ENCODE measurements at regions not wholly inside any gene's neighbourhood (a gene's known extent, or its start where the extent isn't known, plus 50 kb on each side); places are given as distances from the start of the nearest gene placed in this dataset.
"Not testable (repeated sequence)": the region's sequence is repeated elsewhere in the genome, so short reads cannot be mapped to it uniquely, and the experiment has no call there.

DNA sequence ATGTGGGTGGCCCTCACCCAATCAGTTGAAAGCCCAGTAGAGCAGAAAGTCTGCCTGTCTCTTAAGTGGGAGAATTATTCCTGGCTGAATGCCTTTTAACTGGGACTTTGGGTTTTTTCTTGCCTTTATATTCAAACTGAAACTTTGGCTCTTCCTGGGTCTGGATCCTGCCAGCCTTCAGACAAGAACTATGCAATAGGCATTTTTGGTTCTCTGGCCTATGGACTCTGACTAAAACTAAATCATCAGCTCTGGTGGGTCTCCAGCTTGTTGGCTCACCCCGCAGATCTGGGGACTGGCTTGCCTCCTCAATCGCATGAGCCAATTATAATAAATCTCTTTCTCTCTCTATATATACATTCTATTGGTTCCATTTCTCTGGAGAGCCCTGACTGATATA is 173.0 kb upstream of the IGF1 start:
- DNase-seq, result no peak

DNA sequence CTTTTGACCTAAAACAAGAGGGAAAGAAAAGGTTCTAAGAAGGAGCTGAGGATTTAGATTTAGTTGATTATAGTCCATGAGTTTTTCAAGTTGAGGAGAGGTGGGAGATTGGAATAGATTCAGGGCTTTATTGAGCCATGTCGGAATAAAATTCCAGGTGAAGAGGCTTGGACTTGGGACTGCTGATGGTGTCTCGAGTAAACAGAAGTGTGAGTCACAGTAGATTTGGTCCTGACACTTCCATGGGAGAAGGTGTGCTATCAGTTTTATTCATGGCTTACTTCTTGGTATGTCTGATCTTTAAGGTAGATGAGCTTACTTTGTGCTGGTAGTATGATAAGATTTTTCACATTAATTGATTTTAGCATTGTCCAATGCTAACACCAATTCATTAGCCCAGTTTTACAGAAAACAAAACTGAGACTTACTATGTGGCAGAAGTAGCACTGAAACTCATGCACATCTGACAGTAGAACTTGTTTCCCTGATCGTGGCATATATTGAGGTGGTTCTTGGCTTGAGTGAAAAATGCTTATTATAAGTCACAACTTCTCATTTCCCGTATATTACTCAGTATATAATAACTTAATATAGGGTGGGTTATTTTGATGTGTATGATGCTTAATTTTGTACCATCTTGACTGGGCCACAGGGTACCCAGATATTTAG is 172.4 kb upstream of the IGF1 start:
- no peak for DNase-seq

DNA sequence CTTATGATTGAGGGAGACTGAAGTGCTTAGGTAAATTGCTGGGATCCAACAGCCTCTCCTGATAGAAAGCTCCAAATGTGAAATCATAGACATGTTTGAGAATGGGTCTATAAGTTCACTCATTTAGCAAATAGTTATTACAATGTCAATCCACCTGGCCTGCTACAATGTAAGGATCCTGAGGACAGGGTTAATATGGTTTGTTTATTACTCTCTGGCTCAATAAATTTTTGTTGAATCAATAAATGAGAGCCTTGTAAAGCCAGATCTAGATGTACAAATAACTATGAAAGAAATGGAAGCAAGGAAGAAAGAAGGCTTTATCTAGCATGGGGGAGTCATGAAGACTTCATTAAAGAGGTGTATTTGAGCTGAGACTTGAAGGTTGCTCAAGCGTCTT is 165.6 kb upstream of the IGF1 start:
- no peak for DNase-seq

DNA sequence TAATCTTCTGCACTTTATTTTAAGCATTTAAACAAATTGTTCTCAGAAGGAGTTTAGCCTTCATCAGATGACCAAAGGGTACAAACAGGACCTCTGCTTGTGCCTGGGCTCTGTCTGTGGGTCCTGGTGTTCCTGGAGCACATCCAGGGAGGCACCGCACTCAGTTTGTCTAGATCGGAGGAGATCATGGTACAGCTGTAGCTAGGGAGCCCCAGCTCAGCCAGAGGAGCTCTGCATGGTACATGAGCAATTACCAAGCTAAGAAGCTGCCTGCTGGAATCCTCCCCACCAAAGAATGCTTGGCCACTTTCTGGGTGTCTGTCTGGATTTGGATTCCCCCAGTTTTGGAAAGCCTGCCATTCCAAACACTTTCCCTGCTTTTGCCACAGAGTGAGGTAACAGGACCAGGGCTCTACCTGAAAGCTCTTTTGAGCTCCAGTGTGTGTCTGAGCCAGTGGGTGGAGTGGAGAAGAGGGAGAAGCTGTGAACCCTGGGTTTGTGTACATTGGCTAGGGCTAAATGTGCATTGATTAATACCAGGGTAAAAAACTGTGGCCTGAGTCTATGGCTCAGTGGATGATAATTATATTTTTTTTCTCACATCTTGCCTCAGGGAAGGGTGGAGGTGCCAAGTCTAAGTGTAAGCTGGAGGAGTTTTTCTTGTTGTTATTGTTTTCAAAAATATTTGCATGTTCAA is 163.7 kb upstream of the IGF1 start:
- no peak for DNase-seq

DNA sequence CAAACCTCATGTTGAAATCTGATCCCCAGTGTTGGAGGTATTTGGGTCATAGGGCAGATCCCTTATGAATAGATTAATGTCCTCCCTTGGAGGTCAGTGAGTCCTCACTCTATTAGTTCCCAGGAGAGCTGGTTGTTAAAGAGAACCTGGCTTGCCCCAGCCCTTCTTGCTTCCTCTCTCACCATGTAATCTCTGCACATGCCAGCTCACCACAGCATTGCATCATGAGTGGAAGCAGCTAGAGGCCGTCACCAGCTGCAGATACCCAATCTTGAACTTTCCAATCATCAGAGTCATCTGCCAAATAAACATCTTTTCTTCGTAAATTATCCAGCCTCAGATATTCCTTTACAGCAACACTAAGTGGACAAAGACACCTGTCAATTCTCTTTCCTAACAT is 161.8 kb upstream of the IGF1 start:
- DNase-seq, result no peak

DNA sequence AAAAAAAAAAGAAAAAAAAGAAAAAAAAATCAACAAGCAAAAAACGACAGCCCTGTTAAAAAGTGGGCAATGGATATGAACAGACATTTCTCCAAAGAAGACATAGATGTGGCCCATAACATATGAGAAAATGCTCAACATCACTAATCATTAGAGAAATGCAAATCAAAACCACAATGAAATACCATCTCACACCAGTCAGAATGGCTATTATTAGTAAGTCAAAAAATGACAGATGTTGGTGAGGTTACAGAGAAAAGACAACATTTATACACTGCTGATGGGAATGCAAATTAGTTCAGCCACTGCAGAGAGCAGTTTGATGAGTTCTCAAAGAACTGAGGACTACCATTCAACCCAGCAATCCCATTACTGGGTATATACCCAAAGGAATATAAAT is 160.3 kb upstream of the IGF1 start:
- DNase-seq, result not testable (repeated sequence)

DNA sequence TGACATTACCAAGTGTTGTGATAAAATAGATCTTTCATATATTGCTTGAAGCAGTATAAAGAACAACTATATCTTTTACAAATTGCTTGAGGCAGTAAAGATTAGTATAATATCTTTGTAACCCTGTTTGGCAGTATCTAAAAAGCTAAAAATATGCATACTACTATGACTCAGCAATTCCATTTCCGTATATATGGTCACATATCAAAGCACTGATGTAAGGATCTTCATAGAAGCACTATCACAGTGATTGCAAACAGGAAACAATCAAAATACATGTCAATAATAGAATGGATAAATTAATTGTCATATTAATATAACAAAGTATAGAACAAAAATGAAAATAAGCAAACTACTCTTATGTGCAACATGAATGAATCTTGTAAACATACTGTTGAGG is 158.4 kb upstream of the IGF1 start:
- DNase-seq, result no peak

DNA sequence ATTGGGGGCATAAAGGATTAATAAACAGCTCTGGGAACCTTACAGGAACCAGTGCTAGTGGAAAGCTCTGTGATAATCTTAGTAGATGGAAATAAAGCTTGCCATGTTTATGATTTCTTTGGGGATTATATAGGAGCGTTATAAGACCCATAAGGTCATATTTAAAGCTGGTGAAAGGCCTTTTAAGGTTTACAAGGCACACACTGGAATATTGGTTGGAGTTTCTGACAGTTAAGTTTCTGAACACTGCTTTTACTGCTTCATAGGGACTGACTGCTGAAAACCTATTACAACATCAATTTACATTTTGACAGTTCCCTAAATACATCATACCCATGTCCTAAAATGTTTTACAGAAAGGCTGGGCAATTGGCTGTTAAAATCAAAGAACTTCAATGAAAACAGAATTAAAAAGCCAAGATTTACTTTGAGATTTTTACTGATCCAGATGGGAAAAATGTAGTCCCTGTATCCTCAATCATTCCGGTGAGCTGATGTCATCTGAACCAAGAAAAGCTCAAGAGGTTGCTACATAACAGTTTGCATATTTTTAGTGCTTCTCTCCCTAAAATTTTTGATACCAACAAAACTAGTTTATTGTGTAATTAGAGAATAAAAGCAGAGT is 153.7 kb upstream of the IGF1 start:
- peak; percentile 46 for DNase-seq

DNA sequence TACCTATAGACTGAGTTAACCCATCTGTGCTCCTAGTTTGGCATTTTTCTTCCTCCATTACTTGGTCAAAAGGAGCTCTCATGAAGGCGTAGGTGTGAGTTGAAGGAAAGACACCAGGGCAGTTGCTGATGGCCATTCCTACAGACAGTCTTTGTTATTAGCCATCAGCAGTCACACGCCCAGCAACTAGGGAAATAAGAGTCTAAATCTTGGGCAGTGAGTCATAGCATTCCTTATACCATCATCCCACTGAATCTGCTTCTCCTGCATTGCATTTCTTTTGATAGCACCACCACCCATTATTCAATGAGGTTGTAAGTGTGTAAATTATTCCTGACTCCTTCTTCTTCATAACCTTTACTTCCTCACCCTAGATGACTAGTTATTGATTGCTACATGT is 150.9 kb upstream of the IGF1 start:
- peak; percentile 80 for DNase-seq

DNA sequence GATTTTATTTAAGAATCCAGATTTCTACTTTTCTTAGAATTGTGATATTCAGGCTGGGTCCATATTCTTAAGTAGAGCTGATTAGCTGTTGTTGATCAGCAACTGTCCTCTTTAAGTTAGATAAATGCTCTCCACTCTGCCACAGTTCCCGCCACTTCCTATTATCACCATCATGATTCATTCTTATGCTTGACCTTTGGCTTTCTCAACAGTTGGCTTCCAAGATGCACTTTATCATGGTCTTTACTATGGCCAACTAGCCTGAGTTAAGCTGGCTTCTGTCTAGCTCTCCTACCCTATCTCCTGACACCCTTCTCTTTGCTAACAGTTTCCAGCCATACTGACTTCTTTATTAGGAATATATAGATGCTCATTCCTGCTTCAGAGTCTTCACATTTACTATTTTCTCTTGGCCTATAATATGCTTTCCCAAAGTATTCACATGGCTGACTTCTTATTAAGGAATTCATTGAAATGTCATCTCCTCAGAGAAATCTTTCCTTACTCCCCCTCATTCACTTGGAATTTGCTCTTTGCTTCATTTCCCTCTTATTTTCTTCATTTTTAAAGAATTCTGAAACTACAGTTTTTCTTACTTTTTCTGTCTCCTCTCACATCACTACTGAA is 149.0 kb upstream of the IGF1 start:
- no peak for DNase-seq

DNA sequence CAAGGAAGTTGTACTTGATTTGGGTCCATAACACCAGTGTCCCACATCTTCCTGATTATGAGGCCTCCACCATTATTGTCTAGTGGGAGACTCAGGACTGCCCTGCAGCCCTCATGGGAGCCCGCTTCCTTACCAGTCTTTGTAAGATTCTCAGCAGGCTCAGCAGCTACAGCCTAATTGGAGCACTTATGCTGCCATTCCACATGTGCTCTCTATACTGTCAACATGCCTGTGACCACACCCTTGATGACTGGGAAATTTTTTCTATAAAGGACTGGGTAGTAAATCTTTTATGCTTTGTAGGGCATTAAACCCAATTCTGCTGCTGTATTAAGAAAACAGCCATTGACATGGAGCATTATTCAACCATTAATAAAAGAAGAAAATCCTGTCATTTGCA is 145.5 kb upstream of the IGF1 start:
- no peak for DNase-seq

DNA sequence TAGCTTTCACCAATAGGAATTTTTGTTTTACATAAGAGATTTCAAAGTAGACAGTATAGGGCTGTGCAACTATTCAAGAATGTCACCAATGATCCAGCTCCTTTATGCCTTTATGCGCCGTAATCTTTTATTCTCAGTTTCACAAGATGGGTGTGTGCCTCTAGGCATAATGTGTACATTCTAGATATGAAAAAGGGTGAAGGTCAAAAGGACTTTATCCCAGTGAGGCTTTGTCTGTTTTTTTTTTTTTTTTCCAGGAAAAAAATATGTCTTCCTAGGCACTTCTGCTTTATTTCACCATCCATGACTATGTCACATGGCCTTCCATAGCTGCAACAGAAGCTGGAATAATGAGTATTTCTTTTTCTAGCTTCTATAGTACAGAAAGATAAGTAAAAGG is 142.3 kb upstream of the IGF1 start:
- no peak for DNase-seq

DNA sequence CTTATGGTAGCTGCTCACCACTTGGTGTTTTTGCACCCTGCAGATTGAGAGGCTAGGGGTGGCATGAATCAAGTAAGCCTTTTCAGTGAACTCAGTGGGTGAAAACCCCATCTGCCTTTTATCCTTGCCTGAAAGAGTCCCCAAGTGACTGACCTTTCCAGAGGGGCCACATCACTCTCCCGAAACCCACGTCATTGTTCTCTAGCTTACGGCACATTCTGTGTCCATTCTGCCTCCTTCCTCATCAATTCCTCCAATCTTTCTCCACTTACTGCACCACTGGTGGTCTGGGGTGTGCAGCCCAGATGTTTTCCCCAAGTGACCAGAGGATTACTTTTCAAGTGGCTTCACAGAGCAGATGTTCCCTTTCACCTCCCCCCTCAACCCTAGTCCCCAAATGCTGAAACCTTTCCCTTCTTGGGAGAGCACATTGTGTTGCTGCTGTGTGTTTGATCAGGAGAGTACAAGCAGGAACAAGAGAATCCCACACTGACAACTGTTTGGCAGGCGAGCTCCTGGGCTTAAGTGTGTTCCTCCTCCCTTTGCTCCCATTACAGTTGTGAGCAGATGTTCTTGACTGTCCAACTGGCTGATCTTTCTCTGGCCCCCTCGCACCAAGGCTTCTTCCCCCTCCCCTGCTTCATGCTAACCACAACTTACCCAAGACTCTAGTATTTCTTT is 138.0 kb upstream of the IGF1 start:
- no peak for DNase-seq

DNA sequence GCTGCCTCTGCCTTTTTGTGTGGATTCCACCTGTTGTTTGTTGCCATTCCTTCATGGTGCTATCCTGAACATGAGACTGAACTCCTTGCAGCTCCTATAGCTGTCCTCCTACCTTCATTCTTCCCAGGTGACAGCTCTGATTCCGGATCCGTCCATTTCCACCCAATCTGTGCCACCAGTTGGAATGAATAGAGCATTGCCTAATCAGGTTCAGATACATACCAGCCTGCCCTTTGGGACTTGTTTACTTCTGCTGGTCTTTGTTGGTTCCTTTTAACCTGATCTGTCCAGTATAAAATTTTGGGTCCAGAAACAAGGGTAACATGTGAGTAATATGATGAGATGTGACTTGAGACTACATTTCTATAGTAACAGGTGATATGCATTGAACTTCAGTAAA is 136.3 kb upstream of the IGF1 start:
- DNase-seq, result no peak

DNA sequence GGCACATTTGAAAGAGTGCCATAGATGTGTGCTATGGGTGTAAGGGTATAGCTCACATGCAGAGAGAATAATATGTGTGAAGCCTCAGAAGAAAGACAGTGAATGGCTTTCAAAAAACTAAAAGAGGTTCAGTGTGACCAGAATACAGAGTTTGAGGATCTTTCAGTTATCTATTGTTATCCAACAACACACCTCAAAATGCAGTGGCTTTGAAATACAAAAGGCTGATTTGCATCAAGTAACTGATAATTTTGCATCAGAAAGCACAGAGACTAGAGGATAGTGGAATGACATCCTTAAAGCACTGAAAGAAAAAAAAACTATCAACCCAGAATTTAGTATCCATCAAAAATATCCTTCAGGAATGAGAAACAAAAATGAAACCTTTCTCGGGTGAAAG is 131.6 kb upstream of the IGF1 start:
- DNase-seq, result no peak

DNA sequence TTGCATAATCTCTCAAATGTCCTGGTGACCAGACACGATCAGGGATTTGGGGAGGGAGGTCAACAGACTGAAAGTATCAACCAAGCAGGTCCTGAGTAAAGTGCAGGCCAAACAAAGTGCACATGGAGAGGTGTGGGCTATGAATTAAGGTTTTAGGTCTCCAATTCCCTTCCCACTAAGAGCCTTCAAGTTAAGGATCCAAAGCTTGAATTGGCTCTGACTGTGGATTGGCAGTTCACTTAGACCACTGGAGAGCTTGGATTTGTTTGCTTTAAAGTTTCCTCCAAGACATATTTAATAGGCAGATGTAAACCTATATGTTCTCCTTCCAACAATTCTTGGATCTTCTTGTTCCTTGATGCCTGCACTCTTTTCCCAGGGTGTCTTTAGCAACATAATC is 129.6 kb upstream of the IGF1 start:
- no peak for DNase-seq

DNA sequence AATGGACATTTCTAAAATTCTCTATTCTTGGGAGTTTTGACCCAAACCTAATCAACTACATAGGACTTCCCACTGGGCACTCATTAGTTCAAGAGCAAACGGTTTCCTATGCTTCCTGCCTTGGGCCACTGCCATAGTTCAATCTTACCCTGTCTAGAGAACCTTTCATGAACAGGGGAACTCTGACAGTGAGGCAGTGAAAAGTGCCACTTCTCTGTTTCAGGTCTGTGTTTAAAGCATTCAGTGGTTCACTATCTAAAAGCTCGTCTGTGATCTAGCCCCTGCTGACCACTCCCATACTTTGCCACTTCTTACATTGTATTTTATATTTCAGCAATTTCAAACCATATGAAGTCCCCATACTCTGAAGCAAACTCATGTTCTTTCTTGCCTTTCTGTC is 122.7 kb upstream of the IGF1 start:
- DNase-seq, result no peak

DNA sequence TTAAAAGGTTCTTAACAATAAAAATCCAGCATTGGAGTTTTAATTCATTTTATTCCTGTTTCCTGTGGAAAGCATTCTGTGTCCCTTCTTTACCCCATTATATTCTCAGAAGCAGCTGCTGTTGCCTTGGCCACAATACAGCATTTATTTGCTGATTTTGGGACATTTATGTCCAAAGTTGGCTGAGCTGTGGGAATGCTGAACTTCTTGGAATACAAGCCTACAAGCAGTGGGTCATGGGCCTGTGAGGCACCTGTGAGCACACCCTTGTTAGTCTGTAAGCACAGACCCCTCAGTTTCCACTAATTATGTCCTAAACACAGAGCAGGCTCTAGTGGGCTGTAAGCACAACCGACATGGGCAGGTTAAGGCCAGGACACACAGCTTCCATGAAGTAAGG is 122.2 kb upstream of the IGF1 start:
- DNase-seq, result no peak

DNA sequence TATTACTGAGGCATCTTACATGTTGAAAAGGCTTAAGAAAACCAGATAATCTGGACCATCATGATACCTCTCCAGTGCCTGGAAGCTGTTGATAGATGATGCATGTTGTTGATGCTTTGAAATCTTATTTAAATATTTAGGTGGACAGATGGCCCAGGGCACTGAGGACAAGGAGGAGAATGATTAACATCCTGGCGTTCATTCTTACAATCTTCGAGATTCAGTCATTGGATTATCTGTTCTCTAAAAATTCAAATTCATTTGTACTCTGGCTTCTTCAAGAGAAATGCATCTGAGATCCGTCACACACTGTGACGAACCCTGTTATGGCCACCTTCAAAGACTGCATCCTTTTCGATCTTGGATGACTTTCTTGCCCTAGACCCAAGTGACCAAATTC is 121.3 kb upstream of the IGF1 start:
- no peak for DNase-seq

DNA sequence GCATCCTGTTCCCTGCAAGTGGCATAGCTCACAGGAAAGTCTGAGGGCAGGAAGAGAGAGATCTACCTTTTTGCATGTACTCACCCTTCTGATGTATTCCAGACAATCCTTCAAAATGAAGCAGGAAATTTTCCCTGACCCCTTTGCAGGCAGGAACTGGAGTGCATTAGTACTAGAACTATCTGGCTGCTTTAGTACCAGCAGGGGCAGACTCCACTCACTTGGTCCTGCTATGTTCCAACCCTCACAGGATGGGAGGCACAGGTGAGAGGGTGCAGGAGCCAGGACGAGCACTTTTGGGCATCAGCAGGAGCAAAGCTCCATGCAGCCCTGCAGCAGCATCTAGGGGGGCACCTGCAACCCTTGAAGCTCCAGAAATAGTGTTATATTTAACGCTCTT is 116.3 kb upstream of the IGF1 start:
- DNase-seq, result no peak

DNA sequence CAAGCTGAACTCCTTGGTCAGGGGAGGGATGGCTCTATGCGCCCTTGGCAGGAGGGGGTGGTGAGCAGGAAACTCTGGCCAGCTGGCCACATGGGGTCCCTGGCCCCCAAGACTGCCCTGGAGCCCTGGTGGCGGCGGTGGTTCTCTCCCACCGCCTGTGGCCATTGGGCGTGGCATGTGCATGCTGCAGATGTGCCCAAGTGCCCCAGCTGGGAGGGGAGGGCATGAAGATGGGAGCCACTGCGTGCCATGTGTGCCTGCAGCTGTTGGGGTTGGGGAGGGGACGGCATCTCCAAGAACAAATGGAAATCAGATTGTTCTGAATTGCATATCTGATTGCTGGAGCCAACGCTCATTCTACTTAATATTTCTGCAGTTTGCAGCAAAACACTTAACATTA is 115.7 kb upstream of the IGF1 start:
- no peak for DNase-seq

DNA sequence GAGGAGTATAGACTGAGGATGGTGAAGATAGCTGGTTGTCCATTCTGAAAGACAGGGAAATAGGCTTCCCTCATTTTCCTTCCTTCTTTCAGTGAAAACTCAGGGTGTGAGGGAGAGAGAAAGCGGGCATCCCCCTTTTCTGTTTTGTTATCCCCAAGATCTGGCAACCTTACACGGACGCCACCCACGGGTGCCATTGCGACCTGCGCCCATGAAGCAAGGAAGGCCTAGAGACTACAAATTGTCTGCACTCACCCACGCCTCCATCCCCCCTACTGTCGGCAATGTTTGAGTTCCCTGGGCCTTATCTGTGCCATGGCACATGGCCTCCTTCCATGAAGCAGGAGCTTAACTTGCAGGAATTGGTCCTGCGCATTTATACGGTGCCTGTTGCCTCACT is 115.0 kb upstream of the IGF1 start:
- no peak for DNase-seq

DNA sequence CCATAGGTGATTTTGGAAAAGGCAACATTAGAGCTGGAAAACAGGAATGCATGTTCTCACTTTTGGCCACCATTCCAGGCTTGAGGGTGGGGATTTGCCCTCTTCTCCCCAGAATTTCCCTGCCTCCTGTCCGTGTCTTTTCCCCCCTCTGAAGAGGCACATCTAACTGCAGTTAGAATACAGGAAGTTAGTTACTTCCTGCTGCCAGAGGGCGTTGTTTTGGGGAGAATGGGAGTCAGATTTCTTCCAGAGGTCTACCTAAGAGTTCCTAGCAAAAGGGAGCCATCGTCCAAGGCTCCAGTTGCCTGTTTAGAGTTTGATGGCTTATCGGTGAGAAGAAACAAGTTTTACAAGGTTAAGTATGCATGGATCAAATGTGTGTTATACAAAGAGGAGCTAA is 112.8 kb upstream of the IGF1 start:
- no peak for DNase-seq

DNA sequence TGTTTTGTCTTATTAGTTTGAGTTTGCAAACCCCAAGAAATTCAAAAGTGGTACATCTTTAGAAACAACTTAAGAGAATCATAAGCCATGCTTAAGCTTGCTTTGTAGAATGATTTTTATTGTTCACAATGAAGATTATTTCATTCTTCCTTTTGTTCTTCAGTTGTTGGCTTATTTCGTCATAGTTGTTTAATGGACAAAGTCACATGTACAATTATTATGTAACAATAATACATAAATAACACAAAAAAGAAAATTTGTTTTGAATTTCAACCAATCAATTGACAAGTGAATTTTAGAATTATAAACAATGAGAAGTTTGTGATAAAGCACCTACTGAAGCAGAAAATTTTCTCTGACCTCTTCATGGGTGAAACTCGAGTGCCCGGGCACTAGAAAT is 111.8 kb upstream of the IGF1 start:
- DNase-seq, result no peak

All from kidney glomerular epithelial cell (primary cell).